Gastroesophageal sphincter (tissue), 3 donors: ENCODE measurements at regions not wholly inside any gene's neighbourhood (a gene's known extent, or its start where the extent isn't known, plus 50 kb on each side); places are given as distances from the start of the nearest gene placed in this dataset.

Experiments
- POLR2AphosphoS5 ChIP-seq: sonication (generic); formaldehyde crosslinking; IDR thresholded peaks from one replicate; pipeline ENCODE4 v1.6.1; 2017; ENCODE audit warnings: antibody characterized with exemption
- TF ChIP-seq, protein P1 (sequence below), 4 experiments: fragments of 200-600 bp in 2 of 4; fragments of 450-650 bp in 2 of 4; sonication (generic) in 1 of 4; IDR thresholded peaks; one replicate each; pipeline ENCODE4 v1.5.1; 2017 to 2019; ENCODE audit warnings: antibody characterized with exemption in 4 of 4, mild to moderate bottlenecking in 2 of 4, moderate library complexity in 2 of 4

DNA sequence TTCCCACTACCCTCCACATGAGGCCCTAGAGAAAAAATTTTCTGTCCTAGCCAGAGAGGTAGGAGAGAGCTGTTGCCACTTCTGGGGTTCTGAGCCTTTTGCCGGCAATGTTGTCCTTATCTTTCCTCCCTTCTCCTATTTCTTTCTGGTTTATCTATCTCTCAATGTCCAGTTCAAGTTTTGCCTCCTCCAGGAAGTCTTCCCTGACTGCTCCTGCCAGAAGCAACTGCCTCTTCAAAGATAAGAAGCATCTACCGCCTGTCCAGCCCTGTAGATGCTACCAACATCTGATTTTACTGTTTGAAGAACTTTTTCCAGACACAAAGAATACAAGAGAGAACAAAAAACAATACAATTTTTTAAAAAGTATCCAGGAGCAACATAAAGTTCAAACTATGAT is 220.8 kb upstream of the KLHL29 start:
- no peak for TF ChIP-seq POLR2AphosphoS5
- TF ChIP-seq, protein P1, sequence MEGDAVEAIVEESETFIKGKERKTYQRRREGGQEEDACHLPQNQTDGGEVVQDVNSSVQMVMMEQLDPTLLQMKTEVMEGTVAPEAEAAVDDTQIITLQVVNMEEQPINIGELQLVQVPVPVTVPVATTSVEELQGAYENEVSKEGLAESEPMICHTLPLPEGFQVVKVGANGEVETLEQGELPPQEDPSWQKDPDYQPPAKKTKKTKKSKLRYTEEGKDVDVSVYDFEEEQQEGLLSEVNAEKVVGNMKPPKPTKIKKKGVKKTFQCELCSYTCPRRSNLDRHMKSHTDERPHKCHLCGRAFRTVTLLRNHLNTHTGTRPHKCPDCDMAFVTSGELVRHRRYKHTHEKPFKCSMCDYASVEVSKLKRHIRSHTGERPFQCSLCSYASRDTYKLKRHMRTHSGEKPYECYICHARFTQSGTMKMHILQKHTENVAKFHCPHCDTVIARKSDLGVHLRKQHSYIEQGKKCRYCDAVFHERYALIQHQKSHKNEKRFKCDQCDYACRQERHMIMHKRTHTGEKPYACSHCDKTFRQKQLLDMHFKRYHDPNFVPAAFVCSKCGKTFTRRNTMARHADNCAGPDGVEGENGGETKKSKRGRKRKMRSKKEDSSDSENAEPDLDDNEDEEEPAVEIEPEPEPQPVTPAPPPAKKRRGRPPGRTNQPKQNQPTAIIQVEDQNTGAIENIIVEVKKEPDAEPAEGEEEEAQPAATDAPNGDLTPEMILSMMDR (IDR thresholded peaks at IDR 0.05) = no peak
